MM.1S (cell line): ENCODE measurements at regions not wholly inside any gene's neighbourhood (a gene's known extent, or its start where the extent isn't known, plus 50 kb on each side); places are given as distances from the start of the nearest gene placed in this dataset.

Source experiments
- DNase-seq: peaks from one replicate; pipeline ENCODE4 v3.0.0-alpha.2; 2015
- H2AFZ ChIP-seq: fragments of 300-600 bp; sonication (generic); 2 replicates; pipeline ENCODE4 v1.6.0; 2016; ENCODE audit warnings: antibody characterized with exemption, low read length
- H3F3A ChIP-seq: fragments of 300-600 bp; sonication (generic); 2 replicates; pipeline ENCODE4 v1.6.1; 2016; ENCODE audit warnings: mild to moderate bottlenecking, antibody characterized with exemption, low read length, moderate library complexity, mixed read lengths; ENCODE audit not compliant: insufficient read depth
- H3K27ac ChIP-seq: fragments of 300-600 bp; sonication (generic); 2 replicates; pipeline ENCODE4 v1.5.1; 2016; ENCODE audit warnings: mild to moderate bottlenecking, low read length
- H3K27me3 ChIP-seq: fragments of 300-600 bp; sonication (generic); replicated peaks from 2 replicates; pipeline ENCODE4 v1.6.0; 2016; ENCODE audit warnings: low read length; ENCODE audit not compliant: insufficient read depth
- H3K36me3 ChIP-seq: fragments of 300-600 bp; sonication (generic); replicated peaks from 2 replicates; pipeline ENCODE4 v1.6.1; 2016; ENCODE audit warnings: mild to moderate bottlenecking, low read length, mixed read lengths; ENCODE audit not compliant: insufficient read depth
- H3K4me1 ChIP-seq: fragments of 300-600 bp; sonication (generic); 2 replicates; pipeline ENCODE4 v1.6.1; 2016; ENCODE audit warnings: low read length, mixed read lengths
- H3K4me2 ChIP-seq: fragments of 300-600 bp; sonication (generic); 2 replicates; pipeline ENCODE4 v1.6.0; 2016; ENCODE audit warnings: low read depth, low read length
- H3K4me3 ChIP-seq: fragments of 300-600 bp; sonication (generic); 2 replicates; pipeline ENCODE4 v1.5.1; 2016; ENCODE audit warnings: low read length, mixed read lengths
- H3K79me2 ChIP-seq: fragments of 300-600 bp; sonication (generic); 2 replicates; pipeline ENCODE4 v1.6.1; 2016; ENCODE audit warnings: mixed run types, low read length, mixed read lengths
- H3K9ac ChIP-seq: fragments of 300-600 bp; sonication (generic); 2 replicates; pipeline ENCODE4 v1.6.1; 2016; ENCODE audit warnings: low read length, mixed read lengths
- H3K9me2 ChIP-seq: fragments of 300-600 bp; sonication (generic); replicated peaks from 2 replicates; pipeline ENCODE4 v1.6.1; 2016; ENCODE audit warnings: mild to moderate bottlenecking, low read length, mixed read lengths; ENCODE audit not compliant: insufficient read depth
- H3K9me3 ChIP-seq: fragments of 300-600 bp; sonication (generic); replicated peaks from 2 replicates; pipeline ENCODE4 v1.6.1; 2016; ENCODE audit warnings: mild to moderate bottlenecking, low read length, mixed read lengths; ENCODE audit not compliant: insufficient read depth
- H4K20me1 ChIP-seq: fragments of 300-600 bp; sonication (generic); 2 replicates; pipeline ENCODE4 v1.6.1; 2016; ENCODE audit warnings: mild to moderate bottlenecking, low read length, moderate library complexity, mixed read lengths; ENCODE audit not compliant: insufficient read depth
- EZH2 ChIP-seq: fragments of 300-600 bp; sonication (generic); optimal IDR thresholded peaks from 2 replicates; pipeline ENCODE3; 2017; ENCODE audit warnings: low read depth, mild to moderate bottlenecking, antibody characterized with exemption, low read length, mixed read lengths
- EZH2phosphoT487 ChIP-seq: fragments of 300-600 bp; sonication (generic); IDR thresholded peaks from 2 replicates; pipeline ENCODE4 v1.6.1; 2018; ENCODE audit warnings: antibody characterized with exemption, low read length
- TF ChIP-seq, protein P1 (sequence below): fragments of 300-600 bp; sonication (generic); IDR thresholded peaks from 2 replicates; pipeline ENCODE4 v1.5.1; 2016; ENCODE audit warnings: antibody characterized with exemption, low read length, mixed read lengths

DNA sequence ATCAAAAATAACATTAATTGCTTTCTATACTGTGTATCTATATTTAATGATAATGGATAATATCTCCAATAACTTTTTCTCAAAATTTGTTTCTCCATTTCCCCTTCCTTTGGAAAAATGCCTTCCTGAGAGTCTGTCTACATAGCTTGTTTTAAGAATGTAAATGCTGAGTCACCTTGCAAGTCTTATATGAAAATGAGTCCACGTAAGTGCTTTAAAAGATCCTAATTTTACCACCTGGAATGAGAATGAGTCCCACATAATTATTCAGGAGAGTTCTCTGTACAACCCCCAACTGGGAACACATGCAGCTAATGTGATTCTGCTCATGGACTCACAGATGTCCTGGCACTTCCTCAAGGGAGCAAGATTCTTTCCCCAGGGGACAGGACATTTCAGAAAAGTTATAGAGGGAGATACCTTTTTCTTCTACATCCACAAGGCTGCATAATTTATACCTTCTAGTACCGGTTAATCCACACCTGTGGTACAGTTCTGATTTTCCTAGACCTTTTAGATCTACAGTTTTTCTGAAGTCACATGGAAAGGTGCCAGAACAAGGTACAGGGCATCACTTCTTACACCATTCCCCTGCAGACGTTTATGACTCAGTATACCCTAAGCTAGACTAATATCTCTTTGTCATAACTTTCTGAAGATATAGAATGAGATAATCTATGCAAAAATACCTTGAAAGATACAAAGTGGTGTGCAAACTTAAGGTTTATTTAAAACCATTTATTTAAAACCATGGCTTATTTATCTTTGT is 314.1 kb downstream of the CETN3 start:
- H3K4me2 ChIP-seq, result no peak overlapping the region
- no peaks in the 10 kb centered on the region for H3K9me3 ChIP-seq
- H4K20me1 ChIP-seq, result no peaks in the 10 kb centered on the region
- DNase-seq, result no peak
- no peak overlapping the region for H2AFZ ChIP-seq
- H3F3A ChIP-seq, result no peaks in the 10 kb centered on the region
- no peak overlapping the region for H3K27ac ChIP-seq
- H3K79me2 ChIP-seq, result no peaks in the 10 kb centered on the region
- H3K36me3 ChIP-seq, result no peaks in the 10 kb centered on the region
- H3K4me3 ChIP-seq, result no peak overlapping the region
- H3K9ac ChIP-seq, result no peak overlapping the region
- H3K27me3 ChIP-seq, result no peaks in the 10 kb centered on the region
- H3K4me1 ChIP-seq, result no peaks in the 10 kb centered on the region
- no peaks in the 10 kb centered on the region for H3K9me2 ChIP-seq
- TF ChIP-seq, protein P1, sequence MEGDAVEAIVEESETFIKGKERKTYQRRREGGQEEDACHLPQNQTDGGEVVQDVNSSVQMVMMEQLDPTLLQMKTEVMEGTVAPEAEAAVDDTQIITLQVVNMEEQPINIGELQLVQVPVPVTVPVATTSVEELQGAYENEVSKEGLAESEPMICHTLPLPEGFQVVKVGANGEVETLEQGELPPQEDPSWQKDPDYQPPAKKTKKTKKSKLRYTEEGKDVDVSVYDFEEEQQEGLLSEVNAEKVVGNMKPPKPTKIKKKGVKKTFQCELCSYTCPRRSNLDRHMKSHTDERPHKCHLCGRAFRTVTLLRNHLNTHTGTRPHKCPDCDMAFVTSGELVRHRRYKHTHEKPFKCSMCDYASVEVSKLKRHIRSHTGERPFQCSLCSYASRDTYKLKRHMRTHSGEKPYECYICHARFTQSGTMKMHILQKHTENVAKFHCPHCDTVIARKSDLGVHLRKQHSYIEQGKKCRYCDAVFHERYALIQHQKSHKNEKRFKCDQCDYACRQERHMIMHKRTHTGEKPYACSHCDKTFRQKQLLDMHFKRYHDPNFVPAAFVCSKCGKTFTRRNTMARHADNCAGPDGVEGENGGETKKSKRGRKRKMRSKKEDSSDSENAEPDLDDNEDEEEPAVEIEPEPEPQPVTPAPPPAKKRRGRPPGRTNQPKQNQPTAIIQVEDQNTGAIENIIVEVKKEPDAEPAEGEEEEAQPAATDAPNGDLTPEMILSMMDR, result no peak
- TF ChIP-seq EZH2, result no peak
- TF ChIP-seq EZH2phosphoT487, result no peak

DNA sequence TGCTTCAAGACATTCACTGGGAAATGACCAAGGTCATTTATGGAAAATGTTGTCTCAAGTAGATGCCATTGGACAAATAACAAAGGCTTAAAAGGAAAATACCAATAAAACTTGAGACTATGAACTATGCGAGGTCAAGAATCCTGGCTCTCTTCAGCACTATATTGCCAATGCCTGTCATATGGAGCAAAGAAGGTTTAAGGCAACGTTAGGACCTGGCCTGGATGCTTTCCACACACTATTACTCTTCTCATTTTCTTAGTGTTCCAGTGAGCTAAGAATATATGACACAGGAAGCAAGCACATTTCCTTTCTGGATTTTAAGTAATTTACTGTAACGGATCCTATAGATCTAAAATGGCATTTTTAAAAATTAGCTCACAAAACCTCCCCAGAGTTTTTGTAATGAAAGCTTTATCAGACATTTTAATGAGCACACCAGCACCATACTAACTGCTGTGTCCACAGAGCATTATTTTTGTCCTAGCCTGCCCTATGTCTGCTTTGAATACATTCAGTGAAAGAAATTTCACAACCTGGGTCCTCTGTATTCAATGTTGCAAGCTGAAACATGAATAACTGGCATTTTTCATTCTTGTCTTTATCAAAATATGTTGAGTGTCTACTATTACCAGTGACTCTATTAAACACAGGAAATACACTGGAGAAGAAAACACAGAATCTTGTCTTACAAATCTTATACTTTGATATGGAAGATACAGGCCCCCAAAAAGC is 315.6 kb downstream of the CETN3 start:
- Histone ChIP-seq H3K4me2 (no peak overlapping the region), H3K27ac (no peak overlapping the region), H3K9me3 (no peaks in the 10 kb centered on the region), H3K27me3 (no peaks in the 10 kb centered on the region), H3F3A (no peaks in the 10 kb centered on the region), H3K79me2 (no peaks in the 10 kb centered on the region), H3K9me2 (no peaks in the 10 kb centered on the region), H2AFZ (no peak overlapping the region), H3K4me1 (no peaks in the 10 kb centered on the region), H3K4me3 (no peak overlapping the region), H4K20me1 (no peaks in the 10 kb centered on the region), H3K36me3 (no peaks in the 10 kb centered on the region), H3K9ac (no peak overlapping the region)
- no peak for DNase-seq
- no peak for TF ChIP-seq EZH2
- no peak for TF ChIP-seq EZH2phosphoT487
- TF ChIP-seq, protein P1, result no peak

GRCh38 chr5:90092734-90093133 is 316.8 kb downstream of the CETN3 start:
- no peak overlapping the region for H3K4me2 ChIP-seq
- no peaks in the 10 kb centered on the region for H4K20me1 ChIP-seq
- no peak overlapping the region for H3K4me3 ChIP-seq
- no peak overlapping the region for H2AFZ ChIP-seq
- H3F3A ChIP-seq, result no peaks in the 10 kb centered on the region
- H3K27me3 ChIP-seq, result no peaks in the 10 kb centered on the region
- no peaks in the 10 kb centered on the region for H3K9me2 ChIP-seq
- no peaks in the 10 kb centered on the region for H3K36me3 ChIP-seq
- H3K9ac ChIP-seq, result no peak overlapping the region
- H3K79me2 ChIP-seq, result no peaks in the 10 kb centered on the region
- no peaks in the 10 kb centered on the region for H3K4me1 ChIP-seq
- no peak for DNase-seq
- TF ChIP-seq EZH2 (no peak), EZH2phosphoT487 (no peak)
- TF ChIP-seq, protein P1, result no peak
- no peak overlapping the region for H3K27ac ChIP-seq
- no peaks in the 10 kb centered on the region for H3K9me3 ChIP-seq
